ENCODE measurements at regions not wholly inside any gene's neighbourhood (a gene's known extent, or its start where the extent isn't known, plus 50 kb on each side); places are given as distances from the start of the nearest gene placed in this dataset.

GRCh38 chrX:67004451-67004850 is 365.6 kb upstream of the EDA2R start:
- TF ChIP-seq, protein P1, sequence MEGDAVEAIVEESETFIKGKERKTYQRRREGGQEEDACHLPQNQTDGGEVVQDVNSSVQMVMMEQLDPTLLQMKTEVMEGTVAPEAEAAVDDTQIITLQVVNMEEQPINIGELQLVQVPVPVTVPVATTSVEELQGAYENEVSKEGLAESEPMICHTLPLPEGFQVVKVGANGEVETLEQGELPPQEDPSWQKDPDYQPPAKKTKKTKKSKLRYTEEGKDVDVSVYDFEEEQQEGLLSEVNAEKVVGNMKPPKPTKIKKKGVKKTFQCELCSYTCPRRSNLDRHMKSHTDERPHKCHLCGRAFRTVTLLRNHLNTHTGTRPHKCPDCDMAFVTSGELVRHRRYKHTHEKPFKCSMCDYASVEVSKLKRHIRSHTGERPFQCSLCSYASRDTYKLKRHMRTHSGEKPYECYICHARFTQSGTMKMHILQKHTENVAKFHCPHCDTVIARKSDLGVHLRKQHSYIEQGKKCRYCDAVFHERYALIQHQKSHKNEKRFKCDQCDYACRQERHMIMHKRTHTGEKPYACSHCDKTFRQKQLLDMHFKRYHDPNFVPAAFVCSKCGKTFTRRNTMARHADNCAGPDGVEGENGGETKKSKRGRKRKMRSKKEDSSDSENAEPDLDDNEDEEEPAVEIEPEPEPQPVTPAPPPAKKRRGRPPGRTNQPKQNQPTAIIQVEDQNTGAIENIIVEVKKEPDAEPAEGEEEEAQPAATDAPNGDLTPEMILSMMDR (IDR thresholded peaks at IDR 0.05) = no peak
- TF ChIP-seq POLR2AphosphoS5 (IDR thresholded peaks at IDR 0.05) (no peak), POLR2A (IDR thresholded peaks at IDR 0.05) (no peak)
